ENCODE measurements at regions not wholly inside any gene's neighbourhood (a gene's known extent, or its start where the extent isn't known, plus 50 kb on each side); places are given as distances from the start of the nearest gene placed in this dataset.
"Not testable (repeated sequence)": the region's sequence is repeated elsewhere in the genome, so short reads cannot be mapped to it uniquely, and the experiment has no call there.

GRCh38 chr3:112736386-112736785, 95.4 kb upstream of the CCDC80 start:
- no peak for DNase-seq

- DNase-seq, result no peak
These were observed 95.0 kb upstream of the CCDC80 start for GRCh38 chr3:112735926-112736325.

GRCh38 chr3:112734736-112735350, 93.9 kb upstream of the CCDC80 start:
- DNase-seq, result peak; percentile 62 to 77

- DNase-seq, result no peak
These were observed 93.2 kb upstream of the CCDC80 start for GRCh38 chr3:112734171-112734570.

GRCh38 chr3:112730210-112730609, 89.3 kb upstream of the CCDC80 start:
- DNase-seq, result no peak

- no peak for DNase-seq
These were observed 80.3 kb upstream of the CCDC80 start for GRCh38 chr3:112721231-112721630.

- DNase-seq, result no peak
These were observed 78.0 kb upstream of the CCDC80 start for GRCh38 chr3:112718967-112719366.

GRCh38 chr3:112718516-112718915, 77.6 kb upstream of the CCDC80 start:
- no peak for DNase-seq

- no peak for DNase-seq
These were observed 69.0 kb upstream of the CCDC80 start for GRCh38 chr3:112709911-112710310.

GRCh38 chr3:112699436-112699978, 58.6 kb upstream of the CCDC80 start:
- no peak for DNase-seq

GRCh38 chr3:112698442-112698841, 57.5 kb upstream of the CCDC80 start:
- not testable (repeated sequence) for DNase-seq

GRCh38 chr3:112696244-112696643, 55.3 kb upstream of the CCDC80 start:
- DNase-seq, result not testable (repeated sequence)

GRCh38 chr3:112695377-112696108, 54.6 kb upstream of the CCDC80 start:
- DNase-seq, result not testable (repeated sequence)

GRCh38 chr3:112694906-112695305, 54.0 kb upstream of the CCDC80 start:
- DNase-seq, result not testable (repeated sequence)

- DNase-seq, result no peak
These were observed 52.2 kb upstream of the CCDC80 start for GRCh38 chr3:112693186-112693585.
